ENCODE measurements at regions not wholly inside any gene's neighbourhood (a gene's known extent, or its start where the extent isn't known, plus 50 kb on each side); places are given as distances from the start of the nearest gene placed in this dataset.

GRCh38 chr6:44558024-44558831 lies 170.7 kb downstream of the CDC5L start:
- TF ChIP-seq EZH2 (IDR thresholded peaks at IDR 0.05; ENCODE audit: low read length) (no peak), CTCF (optimal IDR thresholded peaks at IDR 0.05 in 1 of 3, IDR thresholded peaks at IDR 0.05 in 1 of 3, conservative IDR thresholded peaks at IDR 0.05 in 1 of 3; ENCODE audit: extremely low read depth in 1 of 3, insufficient read depth in 2 of 3, low read length in 3 of 3) (no peak)
- DNase-seq (ENCODE audit: low read depth, low spot score) (no peak), FAIRE-seq (no peak)
- no peak overlapping the region for H3K27ac ChIP-seq (ENCODE audit: control insufficient read depth, insufficient read depth, low read length)
- H3K27me3 ChIP-seq (ENCODE audit: control insufficient read depth, extremely low read depth, insufficient read depth, low read length), result peaks cover 24% of the 10 kb centered on the region
- no peak overlapping the region for H3K4me3 ChIP-seq (ENCODE audit: control insufficient read depth in 2 of 3, extremely low read depth in 1 of 3, insufficient read depth in 2 of 3, low read depth in 1 of 3, low read length in 3 of 3)
- no peaks in the 10 kb centered on the region for H3K9me1 ChIP-seq (ENCODE audit: control insufficient read depth, extremely low read depth, insufficient read depth, low read length)
- no peak overlapping the region for H3K9ac ChIP-seq (ENCODE audit: control insufficient read depth, extremely low read depth, insufficient read depth, low read length)
- H3K4me1 ChIP-seq (ENCODE audit: control insufficient read depth, extremely low read depth, insufficient read depth, low read length), result no peaks in the 10 kb centered on the region
- no peaks in the 10 kb centered on the region for H4K20me1 ChIP-seq (ENCODE audit: control insufficient read depth, extremely low read depth, insufficient read depth, low read length)
- H3K4me2 ChIP-seq (ENCODE audit: control insufficient read depth, extremely low read depth, insufficient read depth, low read depth, low read length), result no peak overlapping the region
- H3K36me3 ChIP-seq (ENCODE audit: control insufficient read depth in 2 of 2, extremely low read depth in 1 of 2, insufficient read depth in 2 of 2, low read length in 2 of 2), result no peaks in the 10 kb centered on the region
- no peaks in the 10 kb centered on the region for H3K79me2 ChIP-seq (ENCODE audit: control insufficient read depth, insufficient read depth, low read length)
- dilution Hi-C loops (cut with MboI; ENCODE audit: extremely low pct_ligation_motif_present, low sequenced_read_pairs), result no loop called here
- H3K9me3 ChIP-seq (ENCODE audit: control insufficient read depth, low read depth, low read length), result no peaks in the 10 kb centered on the region
- no peak overlapping the region for H2AFZ ChIP-seq (ENCODE audit: control insufficient read depth, low read length)

GRCh38 chr6:44558832-44559251 lies 171.3 kb downstream of the CDC5L start:
- DNase-seq (ENCODE audit: low read depth, low spot score), result no peak
- Histone ChIP-seq H3K9me3 (ENCODE audit: control insufficient read depth, low read depth, low read length) (no peaks in the 10 kb centered on the region), H4K20me1 (ENCODE audit: control insufficient read depth, extremely low read depth, insufficient read depth, low read length) (no peaks in the 10 kb centered on the region), H2AFZ (ENCODE audit: control insufficient read depth, low read length) (no peak overlapping the region), H3K27ac (ENCODE audit: control insufficient read depth, insufficient read depth, low read length) (no peak overlapping the region), H3K36me3 (ENCODE audit: control insufficient read depth in 2 of 2, extremely low read depth in 1 of 2, insufficient read depth in 2 of 2, low read length in 2 of 2) (no peaks in the 10 kb centered on the region), H3K4me1 (ENCODE audit: control insufficient read depth, extremely low read depth, insufficient read depth, low read length) (no peaks in the 10 kb centered on the region), H3K4me3 (ENCODE audit: control insufficient read depth in 2 of 3, extremely low read depth in 1 of 3, insufficient read depth in 2 of 3, low read depth in 1 of 3, low read length in 3 of 3) (no peak overlapping the region), H3K4me2 (ENCODE audit: control insufficient read depth, extremely low read depth, insufficient read depth, low read depth, low read length) (no peak overlapping the region), H3K9me1 (ENCODE audit: control insufficient read depth, extremely low read depth, insufficient read depth, low read length) (no peaks in the 10 kb centered on the region), H3K79me2 (ENCODE audit: control insufficient read depth, insufficient read depth, low read length) (no peaks in the 10 kb centered on the region), H3K27me3 (ENCODE audit: control insufficient read depth, extremely low read depth, insufficient read depth, low read length) (peaks cover 24% of the 10 kb centered on the region), H3K9ac (ENCODE audit: control insufficient read depth, extremely low read depth, insufficient read depth, low read length) (no peak overlapping the region)
- FAIRE-seq, result no peak
- dilution Hi-C loops (cut with MboI; ENCODE audit: extremely low pct_ligation_motif_present, low sequenced_read_pairs), result no loop called here
- TF ChIP-seq EZH2 (IDR thresholded peaks at IDR 0.05; ENCODE audit: low read length), result no peak
- no peak for TF ChIP-seq CTCF (optimal IDR thresholded peaks at IDR 0.05 in 1 of 3, IDR thresholded peaks at IDR 0.05 in 1 of 3, conservative IDR thresholded peaks at IDR 0.05 in 1 of 3; ENCODE audit: extremely low read depth in 1 of 3, insufficient read depth in 2 of 3, low read length in 3 of 3)
